HG03575 (cell line): ENCODE measurements at regions not wholly inside any gene's neighbourhood (a gene's known extent, or its start where the extent isn't known, plus 50 kb on each side); places are given as distances from the start of the nearest gene placed in this dataset.

Experiments used
- ATAC-seq: cut with Tn5 transposase; IDR thresholded peaks from one replicate; pipeline ENCODE4 v1.9.1; 2021; ENCODE audit not compliant: unreplicated experiment, insufficient number of reproducible peaks, low FRiP score; ENCODE audit errors: extremely low read depth

GRCh38 chr1:82874041-82874440 lies 1073.3 kb downstream of the ADGRL2 start:
- no peak for ATAC-seq

- no peak for ATAC-seq
These were observed 1069.6 kb downstream of the ADGRL2 start for GRCh38 chr1:82870332-82870731.

GRCh38 chr1:82867781-82868180 lies 1067.0 kb downstream of the ADGRL2 start:
- no peak for ATAC-seq

GRCh38 chr1:82861749-82862148 lies 1061.0 kb downstream of the ADGRL2 start:
- ATAC-seq, result no peak

GRCh38 chr1:82858031-82858430 lies 1057.3 kb downstream of the ADGRL2 start:
- no peak for ATAC-seq

GRCh38 chr1:82849460-82849859 lies 1048.7 kb downstream of the ADGRL2 start:
- ATAC-seq, result no peak

- ATAC-seq, result no peak
These were observed 1047.3 kb downstream of the ADGRL2 start for GRCh38 chr1:82848043-82848442.

- ATAC-seq, result no peak
These were observed 1045.1 kb downstream of the ADGRL2 start for GRCh38 chr1:82845866-82846265.

- no peak for ATAC-seq
These were observed 1044.4 kb downstream of the ADGRL2 start for GRCh38 chr1:82844911-82845827.

GRCh38 chr1:82844447-82844846 lies 1043.7 kb downstream of the ADGRL2 start:
- no peak for ATAC-seq

- ATAC-seq, result no peak
These were observed 1043.1 kb downstream of the ADGRL2 start for GRCh38 chr1:82843876-82844275.

- ATAC-seq, result no peak
These were observed 1039.5 kb downstream of the ADGRL2 start for GRCh38 chr1:82840192-82840591.

GRCh38 chr1:82837766-82838465 lies 1037.2 kb downstream of the ADGRL2 start:
- ATAC-seq, result no peak

- ATAC-seq, result no peak
These were observed 1036.4 kb downstream of the ADGRL2 start for GRCh38 chr1:82836973-82837680.

GRCh38 chr1:82836213-82836972 lies 1035.7 kb downstream of the ADGRL2 start:
- ATAC-seq, result no peak

- ATAC-seq, result no peak
These were observed 1030.1 kb downstream of the ADGRL2 start for GRCh38 chr1:82830690-82831380.

- ATAC-seq, result no peak
These were observed 1028.8 kb downstream of the ADGRL2 start for GRCh38 chr1:82829527-82829926.

- no peak for ATAC-seq
These were observed 1023.1 kb downstream of the ADGRL2 start for GRCh38 chr1:82823876-82824275.
